Neural cell (in vitro differentiated cells): ENCODE measurements at regions not wholly inside any gene's neighbourhood (a gene's known extent, or its start where the extent isn't known, plus 50 kb on each side); places are given as distances from the start of the nearest gene placed in this dataset.

ENCODE experiments used
- H2AFZ ChIP-seq: fragments of 200-600, 300-800 bp; sonication (generic), shearing (Covaris generic); 2 replicates; pipeline ENCODE4 v1.6.0; 2014; ENCODE audit warnings: low read depth, mild to moderate bottlenecking, antibody characterized with exemption, low read length, moderate library complexity
- H3F3A ChIP-seq: fragments of 200-600 bp; shearing (Covaris generic); 2 replicates; pipeline ENCODE4 v1.6.1; 2016; ENCODE audit warnings: mild to moderate bottlenecking, moderate library complexity, mixed read lengths, antibody characterized with exemption, low read length; ENCODE audit not compliant: insufficient read depth, poor library complexity, severe bottlenecking
- H3K27ac ChIP-seq: fragments of 200-600, 300-800 bp; sonication (generic), shearing (Covaris generic); 2 replicates; pipeline ENCODE4 v1.5.1; 2014; ENCODE audit warnings: mild to moderate bottlenecking, low read length, moderate library complexity
- H3K27me3 ChIP-seq: fragments of 300-800, 200-600 bp; sonication (generic), shearing (Covaris generic); 2 replicates; pipeline ENCODE4 v1.6.0; 2014; ENCODE audit warnings: mild to moderate bottlenecking, low read depth, low read length, moderate library complexity; ENCODE audit not compliant: insufficient read depth
- H3K36me3 ChIP-seq: fragments of 300-800, 200-600 bp; sonication (generic), shearing (Covaris generic); 2 replicates; pipeline ENCODE4 v1.5.1; 2014; ENCODE audit warnings: mild to moderate bottlenecking, antibody characterized with exemption, low read length, moderate library complexity; ENCODE audit not compliant: insufficient read depth
- H3K4me2 ChIP-seq: fragments of 300-800, 200-600 bp; sonication (generic), shearing (Covaris generic); 2 replicates; pipeline ENCODE4 v1.6.0; 2014; ENCODE audit warnings: mild to moderate bottlenecking, low read length
- H3K4me3 ChIP-seq: fragments of 300-800, 200-600 bp; sonication (generic), shearing (Covaris generic); 2 replicates; pipeline ENCODE4 v1.5.1; 2014; ENCODE audit warnings: mild to moderate bottlenecking, low read length, moderate library complexity
- H3K79me2 ChIP-seq: fragments of 200-600 bp; shearing (Covaris generic); replicated peaks from 2 replicates; pipeline ENCODE4 v1.6.0; 2014; ENCODE audit warnings: mild to moderate bottlenecking, low read length, moderate library complexity; ENCODE audit not compliant: insufficient read depth
- H3K9ac ChIP-seq: fragments of 300-800, 200-600 bp; sonication (generic), shearing (Covaris generic); 2 replicates; pipeline ENCODE4 v1.6.1; 2016; ENCODE audit warnings: mild to moderate bottlenecking, low read length, mixed read lengths
- H3K9me2 ChIP-seq: fragments of 200-600 bp; shearing (Covaris generic); 2 replicates; pipeline ENCODE4 v1.6.1; 2016; ENCODE audit warnings: mild to moderate bottlenecking, low read length, mixed read lengths; ENCODE audit not compliant: insufficient read depth
- H3K9me3 ChIP-seq: fragments of 200-600, 300-800 bp; sonication (generic), shearing (Covaris generic); 2 replicates; pipeline ENCODE4 v1.6.1; 2016; ENCODE audit warnings: mild to moderate bottlenecking, mixed run types, low read length, moderate library complexity, mixed read lengths
- H4K20me1 ChIP-seq: fragments of 200-600 bp; shearing (Covaris generic); 2 replicates; pipeline ENCODE4 v1.6.1; 2016; ENCODE audit warnings: mild to moderate bottlenecking, mixed run types; ENCODE audit not compliant: insufficient read depth
- EP300 ChIP-seq: fragments of 450-650 bp; conservative IDR thresholded peaks from 2 replicates; pipeline ENCODE4 v1.6.1; 2014; ENCODE audit warnings: antibody characterized with exemption, mild to moderate bottlenecking, moderate library complexity; ENCODE audit not compliant: poor library complexity, severe bottlenecking
- EZH2 ChIP-seq: fragments of 200-600, 300-800 bp; shearing (Covaris generic), sonication (generic); IDR thresholded peaks from 2 replicates; pipeline ENCODE4 v1.6.1; 2014; ENCODE audit warnings: antibody characterized with exemption, low read length, borderline replicate concordance, mild to moderate bottlenecking; ENCODE audit not compliant: insufficient read depth, poor library complexity, severe bottlenecking
- MXI1 ChIP-seq: fragments of 450-650 bp; conservative IDR thresholded peaks from 2 replicates; pipeline ENCODE4 v1.6.1; 2014; ENCODE audit warnings: antibody characterized with exemption, mild to moderate bottlenecking; ENCODE audit not compliant: poor library complexity, severe bottlenecking
- POLR2AphosphoS5 ChIP-seq: IDR thresholded peaks from 2 replicates; pipeline ENCODE4 v1.6.1; 2012
- RAD21 ChIP-seq: fragments of 450-650 bp; conservative IDR thresholded peaks from 2 replicates; pipeline ENCODE4 v1.6.1; 2014; ENCODE audit warnings: antibody characterized with exemption, mild to moderate bottlenecking, moderate library complexity
- REST ChIP-seq: IDR thresholded peaks from 2 replicates; pipeline ENCODE4 v1.6.1; 2012; ENCODE audit warnings: borderline replicate concordance
- SMC3 ChIP-seq: fragments of 450-650 bp; conservative IDR thresholded peaks from 2 replicates; pipeline ENCODE4 v1.6.1; 2014; ENCODE audit warnings: antibody characterized with exemption, mild to moderate bottlenecking, moderate library complexity; ENCODE audit not compliant: poor library complexity
- TAF1 ChIP-seq: IDR thresholded peaks from 2 replicates; pipeline ENCODE4 v1.6.1; 2012; ENCODE audit warnings: low read depth
- TF ChIP-seq, protein P1 (sequence below): fragments of 450-650 bp; IDR thresholded peaks from 2 replicates; pipeline ENCODE4 v1.5.1; 2014; ENCODE audit warnings: antibody characterized with exemption, mild to moderate bottlenecking, moderate library complexity; ENCODE audit not compliant: poor library complexity, severe bottlenecking

DNA sequence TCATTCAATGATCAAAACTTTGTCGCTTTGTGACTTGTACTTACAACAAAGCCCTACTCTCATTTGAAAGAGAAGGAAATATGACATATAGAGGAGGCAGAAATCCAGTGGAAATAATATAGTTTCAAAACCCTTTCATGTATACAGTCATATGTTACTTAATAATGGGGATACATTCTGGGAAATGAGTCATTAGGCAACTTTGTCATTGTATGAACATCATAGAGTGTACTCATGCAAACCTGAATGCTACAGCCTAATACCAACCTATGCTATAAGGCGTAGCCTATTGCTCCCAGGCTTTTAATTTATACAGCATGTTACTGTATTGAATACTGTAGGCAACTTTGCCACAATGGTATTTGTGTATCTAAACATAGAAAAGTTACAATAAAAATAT is 69.0 kb upstream of the SMC2 start:
- no peak overlapping the region for H2AFZ ChIP-seq
- H3K79me2 ChIP-seq = no peaks in the 10 kb centered on the region
- H3K4me3 ChIP-seq = no peak overlapping the region

GRCh38 chr9:104025945-104026344 is 68.2 kb upstream of the SMC2 start:
- Histone ChIP-seq H3K9me2 (no peaks in the 10 kb centered on the region), H3K4me2 (no peak overlapping the region), H3K27me3 (no peaks in the 10 kb centered on the region), H2AFZ (no peak overlapping the region), H3K79me2 (no peaks in the 10 kb centered on the region), H4K20me1 (no peaks in the 10 kb centered on the region), H3F3A (no peaks in the 10 kb centered on the region), H3K4me3 (no peak overlapping the region), H3K36me3 (no peaks in the 10 kb centered on the region), H3K9me3 (no peaks in the 10 kb centered on the region), H3K9ac (no peak overlapping the region), H3K27ac (no peak overlapping the region)
- TF ChIP-seq TAF1 = no peak
- TF ChIP-seq MXI1 = no peak
- no peak for TF ChIP-seq EZH2
- no peak for TF ChIP-seq SMC3
- no peak for TF ChIP-seq RAD21
- TF ChIP-seq EP300 = no peak
- TF ChIP-seq REST = no peak
- TF ChIP-seq POLR2AphosphoS5 = no peak
- TF ChIP-seq, protein P1, sequence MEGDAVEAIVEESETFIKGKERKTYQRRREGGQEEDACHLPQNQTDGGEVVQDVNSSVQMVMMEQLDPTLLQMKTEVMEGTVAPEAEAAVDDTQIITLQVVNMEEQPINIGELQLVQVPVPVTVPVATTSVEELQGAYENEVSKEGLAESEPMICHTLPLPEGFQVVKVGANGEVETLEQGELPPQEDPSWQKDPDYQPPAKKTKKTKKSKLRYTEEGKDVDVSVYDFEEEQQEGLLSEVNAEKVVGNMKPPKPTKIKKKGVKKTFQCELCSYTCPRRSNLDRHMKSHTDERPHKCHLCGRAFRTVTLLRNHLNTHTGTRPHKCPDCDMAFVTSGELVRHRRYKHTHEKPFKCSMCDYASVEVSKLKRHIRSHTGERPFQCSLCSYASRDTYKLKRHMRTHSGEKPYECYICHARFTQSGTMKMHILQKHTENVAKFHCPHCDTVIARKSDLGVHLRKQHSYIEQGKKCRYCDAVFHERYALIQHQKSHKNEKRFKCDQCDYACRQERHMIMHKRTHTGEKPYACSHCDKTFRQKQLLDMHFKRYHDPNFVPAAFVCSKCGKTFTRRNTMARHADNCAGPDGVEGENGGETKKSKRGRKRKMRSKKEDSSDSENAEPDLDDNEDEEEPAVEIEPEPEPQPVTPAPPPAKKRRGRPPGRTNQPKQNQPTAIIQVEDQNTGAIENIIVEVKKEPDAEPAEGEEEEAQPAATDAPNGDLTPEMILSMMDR = no peak

More for the DNA sequence above, 69.0 kb upstream of the SMC2 start:
- Histone ChIP-seq H3K27ac (no peak overlapping the region), H3K9me2 (no peaks in the 10 kb centered on the region), H3F3A (no peaks in the 10 kb centered on the region), H3K36me3 (no peaks in the 10 kb centered on the region), H4K20me1 (no peaks in the 10 kb centered on the region), H3K9me3 (no peaks in the 10 kb centered on the region), H3K4me2 (no peak overlapping the region), H3K27me3 (no peaks in the 10 kb centered on the region), H3K9ac (no peak overlapping the region)
- TF ChIP-seq RAD21 = no peak
- TF ChIP-seq SMC3 = no peak
- TF ChIP-seq REST = no peak
- no peak for TF ChIP-seq EZH2
- TF ChIP-seq TAF1 = no peak
- TF ChIP-seq, protein P1 = no peak
- TF ChIP-seq POLR2AphosphoS5 = no peak
- TF ChIP-seq EP300 = no peak
- no peak for TF ChIP-seq MXI1
